NCI-H2081 (cell line): ENCODE measurements at regions not wholly inside any gene's neighbourhood (a gene's known extent, or its start where the extent isn't known, plus 50 kb on each side); places are given as distances from the start of the nearest gene placed in this dataset.
A peak's percentile ranks its signal among the peaks of the same experiment; 100 is the strongest.

ENCODE experiments used
- DNase-seq, 2 experiments: peaks; one replicate each; lab custom pipeline; 2025; lab: John Stamatoyannopoulos, UW

DNA sequence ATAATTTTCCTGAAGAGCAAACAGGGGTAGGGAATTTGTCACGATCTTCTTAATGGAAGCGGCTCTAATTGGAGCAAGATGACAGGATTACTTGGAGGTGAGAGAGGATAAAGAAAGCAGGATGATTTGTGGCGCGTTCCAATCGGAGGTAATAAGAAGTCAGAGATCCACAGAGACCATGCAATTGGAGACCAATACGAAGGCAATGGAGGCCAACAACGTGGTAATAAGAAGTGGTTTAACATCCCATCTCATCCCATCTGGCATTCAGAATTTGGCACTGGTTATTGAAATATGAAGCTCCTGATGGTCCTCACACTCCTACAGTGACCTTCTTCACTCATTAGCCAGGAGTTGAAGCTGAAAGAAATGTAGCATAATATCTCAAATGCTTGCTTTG is 130.6 kb downstream of the DLEU7 start:
- no peak for DNase-seq

DNA sequence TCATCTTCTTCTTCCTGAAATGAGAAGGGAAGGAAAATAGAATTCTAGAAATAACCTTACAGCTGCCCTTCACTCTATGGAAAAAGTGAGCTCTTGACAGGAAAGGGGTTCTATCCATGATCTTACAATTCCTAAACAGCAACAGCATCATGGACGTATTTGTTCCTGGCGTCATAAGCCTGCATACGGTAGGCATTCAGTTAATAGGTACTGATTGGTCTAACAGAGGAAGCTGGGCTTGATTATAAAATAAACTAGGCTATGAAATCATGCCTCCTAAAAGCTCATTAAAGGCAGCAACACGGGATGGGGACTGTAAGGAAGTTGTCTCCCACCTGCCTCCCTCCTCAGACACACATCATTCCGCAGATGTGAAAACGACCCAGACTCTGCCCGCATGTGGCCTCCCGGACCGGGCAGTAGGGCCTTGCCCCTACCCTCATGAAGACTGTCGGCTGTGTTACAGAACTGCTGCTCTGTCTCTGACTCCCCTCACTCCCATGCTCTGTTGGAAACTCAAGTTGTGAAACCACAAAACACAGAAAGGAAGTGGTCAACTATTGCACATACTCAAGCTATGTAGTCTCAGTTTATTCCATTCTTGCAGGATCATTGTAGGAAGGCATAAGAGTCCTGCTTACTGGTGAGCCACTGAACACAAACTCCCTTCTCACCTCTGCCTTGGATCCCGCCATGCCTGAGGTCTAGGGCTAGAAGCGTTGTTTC is 129.8 kb downstream of the DLEU7 start:
- DNase-seq = no peak

DNA sequence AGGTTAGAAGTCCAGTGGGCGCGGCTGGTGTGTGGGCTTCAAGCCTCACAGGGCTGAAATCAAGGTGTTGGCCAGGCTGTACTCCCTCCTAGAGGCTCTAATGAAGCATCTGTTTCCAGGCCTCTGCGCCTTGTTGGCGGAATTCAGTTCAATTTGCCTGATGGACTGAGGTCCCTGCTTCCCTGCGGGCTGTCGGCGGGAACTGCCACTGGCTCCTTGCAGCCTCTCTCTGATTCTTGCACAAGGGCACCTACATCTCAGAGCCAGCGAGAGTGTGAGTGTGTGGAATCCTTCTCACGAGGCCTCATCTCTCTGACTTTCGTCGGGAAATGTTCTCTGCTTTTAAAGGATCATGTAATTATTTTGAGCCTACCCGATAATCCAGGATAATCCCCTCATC is 128.6 kb downstream of the DLEU7 start:
- DNase-seq = no peak

- no peak for DNase-seq
Measured at GRCh38 chr13:50715402-50716146, 127.9 kb downstream of the DLEU7 start.

DNA sequence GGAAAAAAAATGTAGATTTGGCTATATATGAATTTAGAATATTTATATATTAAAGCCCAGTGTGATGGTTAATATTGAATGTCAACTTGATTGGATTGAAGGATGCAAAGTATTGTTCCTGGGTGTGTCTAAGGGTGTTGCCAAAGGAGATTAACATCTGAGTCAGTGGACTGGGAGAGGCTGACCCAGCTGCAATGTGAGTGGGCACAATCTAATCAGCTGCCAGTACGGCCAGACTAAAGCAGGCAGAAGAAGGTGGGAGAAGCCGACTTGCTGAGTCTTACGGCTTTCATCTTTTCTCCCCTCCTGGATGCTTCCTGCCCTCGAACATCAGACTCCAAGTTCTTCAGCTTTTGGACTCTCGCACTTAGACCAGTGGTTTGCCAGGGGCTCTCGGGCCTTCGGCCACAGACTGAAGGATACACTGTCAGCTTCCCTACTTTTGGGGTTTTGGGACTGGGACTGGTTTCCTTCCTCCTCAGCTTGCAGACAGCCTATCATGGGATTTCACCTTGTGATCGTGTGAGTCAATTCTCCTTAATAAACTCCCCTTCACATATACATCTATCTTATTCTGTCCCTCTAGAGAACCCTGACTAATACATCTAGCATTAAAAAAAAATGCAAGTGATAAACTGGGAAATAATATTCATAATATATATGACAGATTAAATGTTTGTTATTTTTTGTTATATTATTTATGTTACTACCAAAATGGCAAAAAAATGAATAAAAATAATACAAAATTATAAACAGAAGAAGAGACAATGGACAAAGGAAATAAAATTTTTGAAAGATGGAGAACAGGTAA is 122.4 kb downstream of the DLEU7 start:
- DNase-seq = no peak

- DNase-seq = no peak
Measured at GRCh38 chr13:50721672-50721992, 121.9 kb downstream of the DLEU7 start.

DNA sequence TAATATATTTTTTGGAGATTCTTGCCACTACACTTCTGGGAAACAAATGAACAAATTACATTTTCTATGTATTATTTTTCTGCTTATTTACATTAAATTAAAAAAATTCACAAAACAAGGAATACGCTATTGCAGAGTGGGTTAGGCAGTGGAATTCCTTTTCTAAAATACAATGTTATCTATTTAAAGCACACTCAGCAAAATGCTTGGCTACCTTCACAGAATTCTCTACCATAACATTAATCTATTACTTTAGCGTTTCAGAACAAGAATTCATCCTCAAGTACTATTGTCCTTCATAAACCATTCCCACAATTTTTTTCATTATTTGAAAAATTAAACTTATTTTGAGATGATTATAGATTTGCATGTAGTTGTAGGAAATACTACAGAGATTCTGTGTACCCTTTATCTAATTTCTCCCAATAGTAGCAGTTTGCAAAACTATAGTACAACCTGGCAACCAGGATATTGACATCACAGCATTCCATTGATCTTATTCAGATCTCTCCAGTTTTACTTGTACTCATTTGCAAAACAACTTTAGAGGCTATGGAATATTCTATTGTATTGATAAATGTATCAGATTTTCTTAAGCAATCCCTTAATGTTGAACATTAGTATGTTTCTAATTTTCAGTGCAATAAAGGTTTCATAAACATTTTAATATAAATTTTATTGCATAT is 120.9 kb downstream of the DLEU7 start:
- no peak for DNase-seq

DNA sequence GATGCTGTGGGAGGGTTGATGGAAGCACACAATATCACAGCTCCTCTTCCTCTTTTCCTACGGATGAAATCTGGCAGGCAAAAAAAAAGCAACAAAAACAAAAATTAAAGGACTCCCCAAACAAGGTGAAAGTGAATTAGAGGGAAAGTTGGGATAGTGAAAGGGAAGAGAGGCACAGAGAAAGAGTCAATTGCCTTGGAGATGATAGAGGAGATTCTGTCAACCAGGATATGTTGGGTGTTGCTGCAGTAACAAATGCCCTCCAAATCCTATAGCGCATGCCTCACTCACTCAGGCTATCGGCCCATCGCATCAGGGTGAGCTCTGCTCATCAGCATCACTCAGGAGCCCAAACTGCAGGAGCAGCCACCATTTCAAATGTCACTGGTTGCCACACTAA is 119.1 kb downstream of the DLEU7 start:
- no peak for DNase-seq

- DNase-seq = no peak
Measured at GRCh38 chr13:50724913-50725312, 118.6 kb downstream of the DLEU7 start.

DNA sequence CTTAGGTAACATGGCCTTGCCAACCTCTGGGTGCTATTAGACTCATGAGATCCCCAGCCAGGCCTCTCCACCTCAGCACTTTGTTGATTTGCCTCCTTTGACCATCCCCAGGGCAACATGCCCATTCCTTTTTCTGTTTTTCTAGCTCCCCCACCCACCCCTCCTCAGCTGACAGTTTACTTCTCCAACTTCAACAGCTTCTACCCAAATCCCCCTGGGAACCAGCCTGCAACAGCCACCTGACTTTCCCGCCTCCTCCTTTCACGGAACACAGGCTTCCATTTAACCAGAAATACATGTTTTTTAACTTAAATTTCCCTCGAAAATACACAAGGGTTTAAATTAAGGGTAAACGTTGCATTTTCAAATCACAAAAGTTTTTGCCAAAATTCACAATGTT is 117.3 kb downstream of the DLEU7 start:
- no peak for DNase-seq

GRCh38 chr13:50729177-50729576 is 114.3 kb downstream of the DLEU7 start:
- DNase-seq = no peak

GRCh38 chr13:50730496-50731351 is 112.8 kb downstream of the DLEU7 start:
- DNase-seq = no peak

- DNase-seq = no peak
Measured at GRCh38 chr13:50731400-50731799, 112.1 kb downstream of the DLEU7 start.

GRCh38 chr13:50732712-50733111 is 110.8 kb downstream of the DLEU7 start:
- DNase-seq = peak in 1 of 2 experiments; percentile 4

DNA sequence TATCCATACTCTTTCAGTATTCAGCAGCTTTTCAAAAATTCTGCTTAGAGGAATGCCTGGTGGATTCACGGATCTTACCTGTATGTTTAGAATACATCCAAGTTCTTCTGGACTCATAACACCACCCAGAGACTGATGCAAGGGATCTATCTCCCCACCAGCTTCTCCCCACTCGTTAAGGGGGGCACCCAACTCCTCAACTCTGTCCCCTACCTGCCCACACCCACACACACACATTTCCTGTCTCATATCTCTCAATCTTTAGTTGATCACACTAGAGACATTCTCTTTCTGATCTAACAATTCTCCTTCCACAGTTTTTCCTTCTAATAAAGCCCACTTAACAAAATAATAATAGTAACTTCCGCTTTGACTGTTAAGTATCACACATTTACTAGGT is 110.1 kb downstream of the DLEU7 start:
- DNase-seq = no peak

DNA sequence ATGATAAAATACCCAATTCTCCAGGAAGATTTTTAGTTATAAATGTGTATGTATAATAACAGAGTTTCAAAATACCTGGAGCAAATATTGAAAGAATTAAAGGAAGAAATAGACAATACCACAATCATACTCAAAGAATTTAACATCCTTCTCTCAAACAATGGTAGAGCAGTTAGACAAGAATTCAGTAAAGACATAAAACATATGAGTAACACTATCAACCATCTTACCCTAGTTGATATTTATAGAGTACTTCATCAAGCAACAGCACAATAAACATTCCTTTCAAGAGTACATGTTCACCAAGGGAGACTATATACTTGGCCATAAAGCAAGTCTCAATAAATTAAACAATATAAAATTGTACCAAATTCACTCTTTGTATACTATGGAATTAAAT is 108.4 kb downstream of the DLEU7 start:
- DNase-seq = no peak

DNA sequence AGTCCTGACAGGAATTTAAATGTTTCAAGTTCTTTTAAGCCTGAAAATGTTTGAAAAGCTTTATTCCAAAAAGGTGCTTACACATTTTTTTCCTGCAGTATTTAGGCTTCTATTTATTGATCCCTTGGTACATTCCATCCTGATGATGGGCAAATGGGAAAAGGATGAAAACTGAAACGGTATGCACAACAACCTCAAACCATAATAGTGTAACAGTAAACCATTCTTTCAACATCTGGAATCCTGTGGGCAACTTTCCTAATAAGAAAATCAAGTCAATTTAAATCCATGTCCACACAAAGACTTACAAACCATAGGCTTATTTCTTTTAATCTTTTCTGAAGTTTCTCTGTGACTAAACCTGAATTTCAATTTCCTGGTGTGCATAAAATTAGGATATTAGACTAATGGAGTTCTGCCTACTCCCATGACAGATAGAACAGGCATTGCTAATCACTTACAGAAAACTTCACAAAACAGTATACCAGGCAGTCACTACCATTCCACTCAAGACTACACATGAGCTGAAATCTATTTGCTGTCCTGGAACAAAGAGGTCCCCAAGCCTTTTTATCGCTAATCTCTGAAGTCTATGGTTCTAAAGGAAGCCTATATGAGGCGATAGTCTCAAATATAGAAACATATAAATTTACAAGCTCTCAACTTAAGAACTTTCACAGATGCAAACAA is 103.3 kb downstream of the DLEU7 start:
- DNase-seq = no peak

DNA sequence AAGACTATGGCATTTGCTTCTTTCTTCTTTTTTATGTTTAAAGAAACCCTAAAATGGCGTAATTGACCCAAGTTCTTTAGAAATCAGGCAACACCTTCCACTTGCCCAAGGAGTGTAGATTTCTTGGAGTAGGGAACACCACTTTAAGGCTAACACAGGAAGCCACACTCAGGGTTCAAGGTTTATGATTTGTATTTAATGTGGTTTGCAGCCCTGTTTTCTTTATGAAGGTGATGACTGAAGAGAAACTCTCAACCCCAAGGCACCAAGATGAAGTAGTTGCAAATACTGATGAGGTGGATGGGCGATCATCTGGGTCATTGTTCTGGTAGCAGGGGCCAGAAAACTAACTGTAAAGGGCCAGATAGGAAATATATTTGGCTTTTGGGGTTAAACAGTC is 101.1 kb downstream of the DLEU7 start:
- DNase-seq = no peak

- no peak for DNase-seq
Measured at GRCh38 chr13:50742968-50743367, 100.5 kb downstream of the DLEU7 start.

GRCh38 chr13:50744116-50744660 is 99.3 kb downstream of the DLEU7 start:
- DNase-seq = no peak
